Lung (tissue), 11 donors: ENCODE measurements at regions not wholly inside any gene's neighbourhood (a gene's known extent, or its start where the extent isn't known, plus 50 kb on each side); places are given as distances from the start of the nearest gene placed in this dataset.
"Not testable (repeated sequence)": the region's sequence is repeated elsewhere in the genome, so short reads cannot be mapped to it uniquely, and the experiment has no call there.

Source experiments
- ATAC-seq: fragments of 200-7000 bp; cut with Tn5 transposase; one replicate; pipeline ENCODE4 v1.9.1; 2020; ENCODE audit warnings: moderate number of reproducible peaks; ENCODE audit not compliant: insufficient read depth, low FRiP score
- DNase-seq, 3 donors: peaks; one replicate each; pipeline ENCODE4 v3.0.0-alpha.2; 2013 to 2017
- H3K27ac ChIP-seq, 2 donors: one replicate each; pipeline ENCODE4 v1.5.1; 2013; ENCODE audit warnings: mild to moderate bottlenecking in 2 of 2, moderate library complexity in 2 of 2, control low read depth in 1 of 2, inconsistent platforms in 1 of 2, low read depth in 1 of 2, low read length in 1 of 2
- H3K27me3 ChIP-seq, 3 donors: one replicate each; pipeline ENCODE4 v1.5.1; 2013; ENCODE audit warnings: low read length in 2 of 3; ENCODE audit not compliant: control insufficient read depth in 3 of 3, insufficient read depth in 3 of 3
- H3K36me3 ChIP-seq, 4 donors: one replicate each; pipeline ENCODE4 v1.5.1; 2013; ENCODE audit warnings: low read length in 4 of 4, mild to moderate bottlenecking in 1 of 4, moderate library complexity in 1 of 4; ENCODE audit not compliant: control insufficient read depth in 4 of 4, insufficient read depth in 4 of 4
- H3K4me1 ChIP-seq, 5 donors: one replicate each; pipeline ENCODE4 v1.5.1; 2013; ENCODE audit warnings: low read length in 5 of 5, mild to moderate bottlenecking in 2 of 5, moderate library complexity in 1 of 5; ENCODE audit not compliant: control insufficient read depth in 5 of 5, insufficient read depth in 5 of 5
- H3K4me3 ChIP-seq: one replicate; pipeline ENCODE4 v1.5.1; 2013; ENCODE audit warnings: mild to moderate bottlenecking, control low read depth, moderate library complexity
- H3K9ac ChIP-seq, 2 donors: one replicate each; pipeline ENCODE4 v1.5.1; 2013; ENCODE audit warnings: low read length in 2 of 2, control low read depth in 1 of 2; ENCODE audit not compliant: insufficient read depth in 1 of 2
- H3K9me3 ChIP-seq, 4 donors: one replicate each; pipeline ENCODE4 v1.5.1; 2013; ENCODE audit warnings: low read length in 3 of 4, mild to moderate bottlenecking in 1 of 4, moderate library complexity in 1 of 4; ENCODE audit not compliant: control insufficient read depth in 4 of 4, insufficient read depth in 3 of 4
- CTCF ChIP-seq: IDR thresholded peaks from 2 replicates; pipeline ENCODE4 v1.5.1; 2012; ENCODE audit warnings: mild to moderate bottlenecking; ENCODE audit errors: control extremely low read depth, extremely low read depth
- WGBS, 2 donors: extraction: QIAGEN DNeasy Blood & Tissue Kit; methylation state at CpG; one replicate each; pipeline ENCODE4 v1.1.7; 2013; 5-methylcytosine and 5-hydroxymethylcytosine counted together
- donor health status: control.
- donor health status: control.
- donor health status: Bipolar disorder and iron deficiency.
- donor health status: healthy.
- donor health status: DM: yes; HTN: yes; CAD: no.

GRCh38 chr1:58190267-58190988 lies 356.1 kb downstream of the OMA1 start:
- ATAC-seq (no peak), DNase-seq (peak in 1 of 3 donors; percentile 1)
- TF ChIP-seq CTCF, result no peak
- Histone ChIP-seq H3K9ac (no peak overlapping the region), H3K27me3 (no peaks in the 10 kb centered on the region), H3K36me3 (no peaks in the 10 kb centered on the region), H3K4me3 (no peak overlapping the region), H3K9me3 (no peaks in the 10 kb centered on the region), H3K4me1 (peaks cover 0 to 4% (median 0%) of the 10 kb centered on the region in 5 donors), H3K27ac (no peak overlapping the region)
- WGBS, 2 donors, result 63 to 65% methylated on average over 10 of the region's 10 CpGs

- peaks cover 0 to 4% (median 0%) of the 10 kb centered on the region in 5 donors for H3K4me1 ChIP-seq
- H3K27ac ChIP-seq, result no peak overlapping the region
- H3K27me3 ChIP-seq, result no peaks in the 10 kb centered on the region
- no peak overlapping the region for H3K9ac ChIP-seq
- no peak for TF ChIP-seq CTCF
- 91 to 92% methylated on average over 3 of the region's 3 CpGs for WGBS, 2 donors
- H3K36me3 ChIP-seq, result no peaks in the 10 kb centered on the region
- no peak for DNase-seq
- no peak for ATAC-seq
- no peak overlapping the region for H3K4me3 ChIP-seq
- H3K9me3 ChIP-seq, result no peaks in the 10 kb centered on the region
Observed at GRCh38 chr1:58189453-58189852, 357.1 kb downstream of the OMA1 start.

- 39 to 65% methylated on average over 2 of the region's 2 CpGs for WGBS, 2 donors
- no peak overlapping the region for H3K27ac ChIP-seq
- TF ChIP-seq CTCF, result no peak
- ATAC-seq, result no peak
- H3K4me1 ChIP-seq, result no peaks in the 10 kb centered on the region
- no peaks in the 10 kb centered on the region for H3K27me3 ChIP-seq
- H3K9me3 ChIP-seq, result no peaks in the 10 kb centered on the region
- H3K4me3 ChIP-seq, result no peak overlapping the region
- no peak for DNase-seq
- no peaks in the 10 kb centered on the region for H3K36me3 ChIP-seq
- H3K9ac ChIP-seq, result no peak overlapping the region
Observed at GRCh38 chr1:58183286-58183685, 363.2 kb downstream of the OMA1 start.

GRCh38 chr1:58180537-58180936 lies 366.0 kb downstream of the OMA1 start:
- Histone ChIP-seq H3K27me3 (no peaks in the 10 kb centered on the region), H3K4me3 (no peak overlapping the region), H3K36me3 (no peaks in the 10 kb centered on the region), H3K9me3 (no peaks in the 10 kb centered on the region), H3K4me1 (no peaks in the 10 kb centered on the region), H3K9ac (no peak overlapping the region), H3K27ac (no peak overlapping the region)
- TF ChIP-seq CTCF, result no peak
- DNase-seq (no peak), ATAC-seq (no peak)
- 87 to 92% methylated on average over 2 of the region's 2 CpGs for WGBS, 2 donors

- not testable (repeated sequence) for H3K27me3 ChIP-seq, H3K27ac ChIP-seq, H3K9me3 ChIP-seq, ATAC-seq, H3K9ac ChIP-seq, H3K4me1 ChIP-seq, H3K4me3 ChIP-seq, H3K36me3 ChIP-seq, DNase-seq
- 61 to 65% methylated on average over 3 of the region's 3 CpGs for WGBS, 2 donors
Observed at GRCh38 chr1:58169160-58169559, 377.4 kb downstream of the OMA1 start.
